ENCODE measurements at regions not wholly inside any gene's neighbourhood (a gene's known extent, or its start where the extent isn't known, plus 50 kb on each side); places are given as distances from the start of the nearest gene placed in this dataset.

GRCh38 chr7:81822811-81823210 is 53.0 kb upstream of the HGF start:
- TF ChIP-seq CTCF (IDR thresholded peaks at IDR 0.05) (no peak), POLR2A (IDR thresholded peaks at IDR 0.05) (no peak)

Measured in Peyer's patch (tissue), 4 donors.